ENCODE measurements at regions not wholly inside any gene's neighbourhood (a gene's known extent, or its start where the extent isn't known, plus 50 kb on each side); places are given as distances from the start of the nearest gene placed in this dataset.

DNA sequence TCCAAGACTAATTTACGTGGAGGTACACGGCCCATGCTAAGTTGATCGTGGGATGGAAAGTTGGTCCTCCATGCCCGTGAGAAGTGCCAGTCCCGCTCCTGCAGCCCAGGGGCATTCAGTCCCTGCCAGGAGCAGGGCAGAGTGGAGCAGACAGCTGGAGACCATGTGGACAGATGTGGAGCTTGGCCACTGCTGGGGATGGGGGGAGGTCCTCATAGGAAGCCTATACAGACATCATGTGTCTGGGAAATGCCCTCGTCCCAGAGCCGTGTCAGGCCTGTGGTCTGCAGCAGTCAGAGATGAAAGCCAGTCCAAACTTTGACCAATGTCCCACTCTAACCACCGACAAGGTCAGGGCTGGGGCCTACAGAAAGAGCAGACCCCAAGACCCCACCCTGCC is 118.4 kb downstream of the CPZ start:
- DNase-seq (ENCODE audit: low read depth) = no peak

- DNase-seq (ENCODE audit: low read depth) = no peak
Measured at GRCh38 chr4:8710416-8710815, 117.9 kb downstream of the CPZ start.

DNA sequence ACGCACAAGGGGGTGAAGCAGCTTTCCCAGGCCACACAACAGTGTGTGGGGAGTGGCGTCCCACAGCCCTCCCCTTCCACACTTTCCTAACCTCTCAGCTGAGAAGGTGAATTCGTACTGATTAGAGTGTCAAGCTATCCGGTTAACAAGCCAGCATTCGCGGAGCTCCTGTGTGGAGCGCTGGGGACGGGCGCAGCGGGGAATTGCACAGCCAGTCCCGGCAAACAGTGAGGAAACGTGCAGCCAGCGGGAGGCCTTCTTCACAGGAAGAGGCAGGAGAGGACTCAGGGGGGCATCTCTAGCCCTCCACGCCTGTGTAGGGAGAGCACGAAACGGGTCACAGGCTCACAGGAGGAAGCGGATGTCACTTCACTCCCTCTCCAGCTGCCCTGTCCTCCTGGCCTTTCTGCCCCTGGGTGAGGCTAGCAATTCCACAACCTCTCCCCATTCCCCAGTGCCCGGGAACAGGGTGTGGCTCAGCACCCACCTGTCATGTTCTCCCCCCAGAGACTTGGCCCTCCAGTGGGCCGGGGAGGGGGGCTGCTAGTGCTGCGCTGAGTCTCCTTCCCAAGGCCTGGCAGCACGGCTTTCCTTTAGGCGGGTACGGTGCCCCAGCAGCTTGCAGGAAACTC is 117.3 kb downstream of the CPZ start:
- DNase-seq (ENCODE audit: low read depth) = no peak

DNA sequence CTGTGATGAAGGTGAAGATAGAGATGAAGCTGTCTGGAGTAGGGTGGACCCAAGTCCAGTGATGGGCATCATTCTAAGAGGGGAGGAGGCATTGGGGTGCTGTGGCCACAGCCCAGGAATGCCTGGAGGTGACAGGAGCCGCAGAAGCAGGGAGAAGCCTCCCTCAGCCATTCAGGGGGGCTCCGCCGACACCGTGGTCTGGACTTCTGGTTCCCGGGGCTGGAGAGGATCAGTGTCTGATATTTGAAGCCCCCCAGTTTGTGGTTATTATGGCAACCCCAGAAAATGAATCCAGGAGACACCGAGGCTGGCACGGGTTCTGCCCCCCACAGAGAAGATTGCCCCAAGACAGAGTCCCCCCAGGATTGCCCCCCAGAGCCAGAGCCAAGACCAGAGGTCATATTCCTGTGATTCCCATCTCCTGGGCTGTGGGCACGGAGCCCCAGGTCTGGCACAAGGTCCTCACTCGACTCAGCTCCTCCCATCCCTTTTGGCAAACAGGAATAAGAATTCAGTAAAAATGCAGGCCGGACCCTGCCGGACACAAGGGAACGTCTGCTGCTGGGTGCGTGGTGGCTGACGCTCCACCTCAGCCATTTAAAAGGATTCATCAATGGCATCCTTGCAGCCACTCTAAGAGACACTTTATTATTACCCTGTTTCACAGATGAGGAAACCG is 116.6 kb downstream of the CPZ start:
- DNase-seq (ENCODE audit: low read depth) = no peak

- no peak for DNase-seq (ENCODE audit: low read depth)
Measured at GRCh38 chr4:8708401-8709021, 115.9 kb downstream of the CPZ start.

DNA sequence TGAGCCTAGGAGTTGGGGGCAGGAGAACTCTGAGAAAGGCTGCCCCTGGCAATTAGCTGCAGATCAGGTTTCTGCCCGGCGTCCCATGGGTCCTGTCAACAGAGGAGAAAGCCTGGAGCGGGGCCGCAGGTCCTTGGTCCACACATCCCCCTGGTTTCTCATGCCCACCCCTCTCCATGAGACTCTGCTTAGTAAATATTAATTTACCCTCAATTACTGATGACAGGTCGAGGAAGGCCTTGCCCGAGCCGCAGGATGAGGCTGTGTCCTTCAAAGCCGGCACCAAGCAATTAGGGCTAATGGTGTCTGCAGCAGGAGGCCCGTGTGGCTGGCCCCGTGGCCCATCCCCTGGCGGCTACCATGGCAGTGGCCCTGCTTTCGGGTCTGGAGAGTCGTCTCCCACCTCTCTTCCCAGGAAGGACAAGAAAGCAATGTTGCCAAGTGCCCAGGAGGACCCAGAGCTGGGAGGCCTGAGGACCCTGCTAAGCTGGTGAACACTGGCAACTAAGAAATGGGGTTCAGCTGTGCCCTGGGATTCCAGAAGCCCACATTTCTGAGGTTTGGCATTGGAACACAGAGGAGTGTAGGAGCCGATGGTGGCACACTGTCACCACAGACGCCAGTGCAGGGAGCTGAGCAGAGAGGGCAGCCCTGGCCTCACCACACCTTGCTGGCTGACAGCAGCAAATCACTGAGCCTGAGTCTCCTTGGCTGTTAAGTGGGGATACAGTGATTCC is 114.6 kb downstream of the CPZ start:
- DNase-seq (ENCODE audit: low read depth) = no peak

DNA sequence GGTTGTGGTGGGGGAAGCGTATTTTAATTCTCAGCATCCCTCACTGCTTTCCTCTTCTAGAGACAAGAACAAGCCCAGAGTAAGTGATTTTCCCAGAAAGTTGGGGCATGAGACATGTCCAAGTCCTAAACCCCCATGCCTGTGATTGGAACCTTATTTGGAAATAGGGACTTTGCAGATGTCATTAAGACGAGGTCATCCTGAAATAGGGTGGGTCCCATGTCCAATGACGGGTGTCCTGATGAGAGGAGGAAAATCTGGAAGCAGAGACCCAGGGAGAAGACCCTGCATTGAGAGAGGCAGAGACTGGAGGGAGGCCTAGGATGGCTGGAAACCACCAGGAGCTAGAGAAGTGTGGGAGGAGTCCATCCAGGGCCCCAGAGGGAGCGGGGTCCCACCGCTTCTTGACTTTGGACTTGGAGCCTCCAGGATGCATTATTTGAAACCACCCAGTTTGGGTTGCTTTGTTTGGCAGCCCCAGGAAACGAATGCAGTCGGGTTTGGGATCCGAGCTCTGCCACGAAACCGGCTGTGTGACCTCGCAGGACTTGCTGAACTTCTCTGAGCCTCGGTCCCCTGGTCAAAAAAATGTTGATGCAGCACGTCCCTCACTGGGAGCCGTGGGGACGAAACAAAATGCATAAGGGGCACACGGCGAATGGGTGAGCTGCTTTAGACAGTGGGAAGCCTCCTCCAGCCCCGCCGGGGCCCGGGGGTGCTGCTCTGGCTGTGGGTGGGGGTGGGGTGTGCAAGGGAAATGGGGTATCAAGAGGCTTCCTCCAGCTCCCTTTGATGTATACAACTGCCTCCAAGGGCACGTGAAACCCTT is 113.9 kb downstream of the CPZ start:
- no peak for DNase-seq (ENCODE audit: low read depth)

DNA sequence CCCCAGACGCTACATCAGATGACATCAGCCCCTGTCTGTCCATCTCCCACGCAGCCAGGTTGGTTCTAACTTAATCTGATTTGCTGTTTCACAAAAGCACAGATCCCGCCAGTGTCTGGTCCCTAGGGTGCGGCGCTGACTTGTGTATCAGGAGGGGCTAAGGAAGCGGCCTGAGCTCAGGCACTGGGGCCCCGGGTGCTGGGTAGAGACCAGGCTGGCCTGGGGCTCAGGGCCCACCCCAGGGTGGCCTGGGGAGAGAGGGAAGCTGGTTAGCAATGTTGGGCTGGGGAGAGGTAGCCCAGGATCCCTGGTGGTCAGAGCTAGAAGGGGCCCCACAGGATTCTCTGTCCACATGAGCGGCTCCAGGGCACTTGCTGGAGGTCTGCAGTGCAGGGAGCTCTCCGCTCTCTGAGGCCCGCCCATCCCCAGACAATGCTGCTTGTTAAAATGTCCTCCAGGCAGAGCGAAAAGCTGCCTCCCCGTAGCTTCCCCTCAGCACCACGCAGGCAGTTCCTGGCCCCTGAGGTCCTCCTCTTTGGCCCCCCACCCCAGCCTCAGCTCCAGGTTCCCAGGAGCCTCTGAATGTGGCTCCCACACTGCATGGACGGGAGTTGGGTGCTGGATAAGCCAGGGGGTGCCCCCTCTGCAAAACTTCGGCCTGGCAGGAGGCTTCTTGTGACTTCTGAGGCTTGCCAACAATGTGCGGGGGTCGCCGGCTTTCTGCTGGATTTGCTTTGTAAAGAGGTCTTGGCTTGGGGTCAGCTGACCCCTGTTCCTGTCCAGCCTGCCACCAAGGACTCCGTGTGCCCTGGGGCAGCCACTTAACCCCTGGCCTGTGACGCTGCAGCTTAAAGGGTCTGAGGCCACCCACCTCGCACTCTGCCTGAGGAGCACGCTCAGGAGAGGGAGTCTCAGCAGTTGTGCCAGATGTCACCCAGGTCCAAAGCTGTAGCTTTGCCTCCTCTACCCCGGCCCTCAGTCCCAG is 112.9 kb downstream of the CPZ start:
- no peak for DNase-seq (ENCODE audit: low read depth)

- DNase-seq (ENCODE audit: low read depth) = no peak
Measured at GRCh38 chr4:8704632-8705031, 112.1 kb downstream of the CPZ start.

GRCh38 chr4:8703857-8704495 is 111.4 kb downstream of the CPZ start:
- no peak for DNase-seq (ENCODE audit: low read depth)

- no peak for DNase-seq (ENCODE audit: low read depth)
Measured at GRCh38 chr4:8703401-8703696, 110.8 kb downstream of the CPZ start.

DNA sequence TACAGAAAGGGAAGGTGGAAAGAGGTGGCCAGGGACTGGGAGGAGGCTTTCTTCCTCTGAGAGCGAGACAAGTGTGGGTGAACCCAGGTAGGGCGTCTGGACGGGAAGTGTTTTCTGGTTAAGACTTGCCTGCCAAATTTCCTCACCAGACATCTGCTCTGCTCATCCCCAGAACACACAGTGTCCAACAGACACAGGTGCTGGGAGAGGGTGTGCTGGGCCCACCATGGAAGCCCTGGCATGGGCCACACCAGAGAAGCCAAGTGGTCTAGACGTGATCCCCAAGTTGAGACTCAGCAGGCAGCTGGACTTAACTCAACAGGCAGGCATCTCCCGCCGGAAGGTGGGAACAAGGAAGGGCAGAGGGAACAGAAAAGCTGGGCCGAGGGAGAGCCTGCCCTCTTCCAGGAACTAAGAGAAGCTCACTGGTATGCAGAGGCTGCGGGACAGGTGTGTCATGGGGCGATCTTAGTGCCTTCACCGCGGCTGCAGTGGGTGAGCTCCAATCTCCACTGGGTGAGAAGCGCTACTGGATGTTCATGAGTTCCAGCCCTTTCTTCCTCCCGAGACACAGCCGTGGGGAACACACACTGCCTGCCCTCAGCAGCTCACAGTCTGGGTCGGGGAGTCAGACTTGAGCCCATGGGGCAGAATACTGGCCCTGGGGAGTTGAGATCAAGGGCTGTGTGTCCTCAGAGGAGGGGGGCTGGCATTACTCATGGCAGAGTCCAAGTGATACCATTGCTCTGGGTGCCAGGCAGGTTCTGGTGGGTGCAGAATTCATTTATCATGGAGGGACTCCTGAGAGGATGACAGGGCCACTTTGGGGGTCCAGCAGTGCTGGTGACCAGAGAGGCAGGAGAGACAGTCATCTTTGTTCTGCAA is 110.2 kb downstream of the CPZ start:
- DNase-seq (ENCODE audit: low read depth) = no peak

GRCh38 chr4:8702020-8702495 is 109.5 kb downstream of the CPZ start:
- DNase-seq (ENCODE audit: low read depth) = no peak

DNA sequence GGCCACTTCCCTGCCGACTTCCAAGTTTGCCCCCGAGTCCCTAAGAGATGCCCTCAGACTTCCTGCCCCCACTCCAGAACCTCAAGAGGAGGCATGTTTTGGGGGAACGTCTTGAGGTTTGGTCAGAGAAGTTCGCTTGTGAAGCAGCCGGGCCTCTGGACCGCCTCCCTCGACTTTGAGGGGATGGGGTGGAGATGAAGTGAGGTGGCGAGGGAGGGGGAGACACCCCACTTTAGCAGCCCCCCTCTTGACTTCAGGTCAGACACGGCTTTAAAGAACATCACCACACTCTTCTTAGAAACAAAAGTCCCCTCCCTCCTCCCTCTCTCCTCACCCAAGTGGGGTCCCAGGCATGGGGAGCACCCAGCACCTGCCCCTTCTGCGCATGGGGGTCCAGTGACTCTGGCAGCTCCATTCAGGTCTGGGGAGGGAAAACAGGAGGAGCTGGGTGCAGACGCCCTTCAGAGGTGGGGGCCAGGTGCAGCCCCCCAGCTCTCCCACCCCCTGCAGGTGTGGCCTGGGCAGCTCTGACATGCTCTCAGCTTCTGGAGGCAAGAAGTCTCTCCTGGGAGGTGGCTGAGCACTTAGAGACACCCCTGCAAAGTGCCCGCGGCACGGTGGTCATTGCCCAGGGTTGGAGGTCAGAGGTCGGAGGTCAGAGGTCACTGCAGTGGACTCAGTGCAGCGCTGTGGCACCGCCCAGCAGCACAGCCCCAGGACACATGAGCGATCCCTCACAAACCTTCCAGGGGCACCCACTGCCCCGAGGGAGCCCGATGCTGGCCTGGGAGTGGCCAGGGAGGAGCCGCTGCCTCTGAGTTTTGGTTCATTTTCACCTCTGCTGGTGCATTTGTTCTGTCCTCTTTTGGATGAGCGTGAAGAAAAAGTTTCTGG is 108.8 kb downstream of the CPZ start:
- DNase-seq (ENCODE audit: low read depth) = no peak

DNA sequence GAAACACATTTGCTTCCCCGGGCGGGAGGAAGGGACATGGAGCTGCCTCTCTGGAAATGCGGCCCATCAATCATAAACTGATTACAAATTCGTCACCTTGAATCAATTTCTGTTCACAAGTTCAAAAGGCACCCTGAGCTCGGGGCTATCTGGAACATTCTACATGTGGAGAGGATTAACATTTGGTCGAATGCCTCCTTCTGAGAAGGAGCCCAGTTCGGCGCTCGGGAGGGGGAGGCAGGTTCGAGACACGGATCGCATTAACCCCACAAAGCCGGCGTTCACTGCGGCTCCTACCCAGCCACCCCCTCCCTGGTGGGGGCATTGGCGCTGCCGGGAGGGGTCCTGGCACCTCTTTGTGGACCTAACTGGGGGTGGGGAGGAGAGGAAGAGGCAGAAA is 108.0 kb downstream of the CPZ start:
- DNase-seq (ENCODE audit: low read depth) = no peak

GRCh38 chr4:8699479-8700145 is 107.0 kb downstream of the CPZ start:
- no peak for DNase-seq (ENCODE audit: low read depth)

- DNase-seq (ENCODE audit: low read depth) = no peak
Measured at GRCh38 chr4:8699063-8699385, 106.5 kb downstream of the CPZ start.

Measured in iris pigment epithelial cell (primary cell).